CD4-positive, CD25-positive, alpha-beta regulatory T cell (primary cell): ENCODE measurements at regions not wholly inside any gene's neighbourhood (a gene's known extent, or its start where the extent isn't known, plus 50 kb on each side); places are given as distances from the start of the nearest gene placed in this dataset.

Source experiments
- ATAC-seq, 2 donors: fragments of 150-1000 bp; cut with Tn5 transposase; one replicate each; pipeline ENCODE4 v1.10.0; 2021; ENCODE audit warnings: low read depth in 2 of 2, moderate number of reproducible peaks in 2 of 2, moderate library complexity in 1 of 2
- DNase-seq, 3 donors: peaks; one replicate each; pipeline versions ENCODE4 v3.0.0 to v3.0.0-alpha.2; 2012 to 2022; ENCODE audit warnings: mixed read lengths in 1 of 3
- H3K27ac ChIP-seq: one replicate; pipeline ENCODE4 v1.7.0; 2013; ENCODE audit warnings: mild to moderate bottlenecking, low read length; ENCODE audit not compliant: insufficient read depth, poor library complexity, severe bottlenecking
- H3K27me3 ChIP-seq: one replicate; pipeline ENCODE4 v1.7.0; 2013; ENCODE audit warnings: low read length; ENCODE audit not compliant: control insufficient read depth, insufficient read depth
- H3K36me3 ChIP-seq: one replicate; pipeline ENCODE4 v1.7.0; 2013; ENCODE audit warnings: mild to moderate bottlenecking, low read length, moderate library complexity; ENCODE audit not compliant: control insufficient read depth, insufficient read depth
- H3K4me1 ChIP-seq: 2 replicates; pipeline ENCODE4 v1.7.0; 2013; ENCODE audit warnings: mild to moderate bottlenecking, low read length; ENCODE audit not compliant: insufficient read depth, control insufficient read depth, poor library complexity, severe bottlenecking
- H3K4me3 ChIP-seq: one replicate; pipeline ENCODE4 v1.7.0; 2013; ENCODE audit warnings: low read depth, mild to moderate bottlenecking, low read length, moderate library complexity
- H3K9me3 ChIP-seq, 2 experiments: 1 replicate in 1 of 2; 2 replicates in 1 of 2; pipeline ENCODE4 v1.7.0; 2013; ENCODE audit warnings: low read length in 2 of 2, mild to moderate bottlenecking in 1 of 2, moderate library complexity in 1 of 2; ENCODE audit not compliant: control insufficient read depth in 2 of 2
- H3K27ac Mint-ChIP-seq, 3 donors: one replicate each; pipeline ENCODE4 v1.8.0; 2020 to 2022; ENCODE audit warnings: mild to moderate bottlenecking in 3 of 3, mixed read lengths in 3 of 3, moderate library complexity in 2 of 3
- H3K27me3 Mint-ChIP-seq: one replicate; pipeline ENCODE4 v1.8.0; 2022; ENCODE audit warnings: mild to moderate bottlenecking, mixed read lengths
- H3K36me3 Mint-ChIP-seq: one replicate; pipeline ENCODE4 v1.8.0; 2020; ENCODE audit warnings: mixed read lengths
- H3K4me1 Mint-ChIP-seq, 4 donors: one replicate each; pipeline ENCODE4 v1.8.0; 2020 to 2022; ENCODE audit warnings: mixed read lengths in 4 of 4, mild to moderate bottlenecking in 1 of 4
- H3K4me3 Mint-ChIP-seq, 4 donors: one replicate each; pipeline ENCODE4 v1.8.0; 2020 to 2022; ENCODE audit warnings: mild to moderate bottlenecking in 4 of 4, mixed read lengths in 4 of 4, moderate library complexity in 3 of 4
- H3K9me3 Mint-ChIP-seq, 7 donors: one replicate each; pipeline ENCODE4 v1.8.0; 2020 to 2022; ENCODE audit warnings: mixed read lengths in 7 of 7, mild to moderate bottlenecking in 3 of 7, moderate library complexity in 2 of 7

- no peaks in the 10 kb centered on the region for H3K27me3 ChIP-seq
- no peaks in the 10 kb centered on the region for H3K36me3 ChIP-seq
- H3K9me3 ChIP-seq = no peaks in the 10 kb centered on the region
- Mint-ChIP-seq H3K27me3 (peaks cover 9% of the 10 kb centered on the region), H3K4me3 (no peak overlapping the region), H3K27ac (no peak overlapping the region), H3K4me1 (peaks cover 0 to 3% (median 0%) of the 10 kb centered on the region in 4 donors), H3K9me3 (no peaks in the 10 kb centered on the region), H3K36me3 (no peaks in the 10 kb centered on the region)
- no peak overlapping the region for H3K27ac ChIP-seq
- H3K4me3 ChIP-seq = no peak overlapping the region
- DNase-seq (no peak), ATAC-seq (no peak)
- H3K4me1 ChIP-seq = no peaks in the 10 kb centered on the region
Measured at GRCh38 chr10:93180482-93180931, 106.8 kb downstream of the CYP26A1 start.

- no peaks in the 10 kb centered on the region for H3K36me3 ChIP-seq
- Mint-ChIP-seq H3K27ac (no peak overlapping the region), H3K27me3 (peaks cover 15% of the 10 kb centered on the region), H3K4me1 (peaks cover 0 to 3% (median 0%) of the 10 kb centered on the region in 4 donors), H3K36me3 (no peaks in the 10 kb centered on the region), H3K9me3 (no peaks in the 10 kb centered on the region), H3K4me3 (no peak overlapping the region)
- H3K4me3 ChIP-seq = no peak overlapping the region
- H3K9me3 ChIP-seq = no peaks in the 10 kb centered on the region
- no peak for ATAC-seq
- H3K4me1 ChIP-seq = no peaks in the 10 kb centered on the region
- no peak overlapping the region for H3K27ac ChIP-seq
- no peak for DNase-seq
- no peaks in the 10 kb centered on the region for H3K27me3 ChIP-seq
Measured at GRCh38 chr10:93181271-93182048, 107.8 kb downstream of the CYP26A1 start.

GRCh38 chr10:93182049-93182327 lies 108.3 kb downstream of the CYP26A1 start:
- H3K4me1 Mint-ChIP-seq = peaks cover 0 to 3% (median 0%) of the 10 kb centered on the region in 4 donors
- no peaks in the 10 kb centered on the region for H3K36me3 Mint-ChIP-seq
- H3K4me3 ChIP-seq = no peak overlapping the region
- no peak overlapping the region for H3K4me3 Mint-ChIP-seq
- peaks cover 16% of the 10 kb centered on the region for H3K27me3 Mint-ChIP-seq
- H3K27ac ChIP-seq = no peak overlapping the region
- DNase-seq (no peak), ATAC-seq (no peak)
- no peaks in the 10 kb centered on the region for H3K4me1 ChIP-seq
- H3K27ac Mint-ChIP-seq = no peak overlapping the region
- H3K36me3 ChIP-seq = no peaks in the 10 kb centered on the region
- H3K27me3 ChIP-seq = peaks cover 1% of the 10 kb centered on the region
- no peaks in the 10 kb centered on the region for H3K9me3 ChIP-seq
- H3K9me3 Mint-ChIP-seq = no peaks in the 10 kb centered on the region

- Mint-ChIP-seq H3K36me3 (no peaks in the 10 kb centered on the region), H3K27me3 (peaks cover 24% of the 10 kb centered on the region), H3K27ac (no peak overlapping the region), H3K9me3 (no peaks in the 10 kb centered on the region), H3K4me3 (no peak overlapping the region), H3K4me1 (peaks cover 0 to under 1% (median 0%) of the 10 kb centered on the region in 4 donors)
- Histone ChIP-seq H3K27ac (no peak overlapping the region), H3K9me3 (no peaks in the 10 kb centered on the region), H3K4me1 (no peaks in the 10 kb centered on the region), H3K4me3 (no peak overlapping the region), H3K36me3 (no peaks in the 10 kb centered on the region), H3K27me3 (peaks cover 2% of the 10 kb centered on the region)
- no peak for DNase-seq
- ATAC-seq = no peak
Measured at GRCh38 chr10:93182790-93183189, 109.1 kb downstream of the CYP26A1 start.

GRCh38 chr10:93186653-93187052 lies 113.0 kb downstream of the CYP26A1 start:
- H3K27ac ChIP-seq = no peak overlapping the region
- peaks cover 41% of the 10 kb centered on the region for H3K27me3 Mint-ChIP-seq
- no peak overlapping the region for H3K4me3 Mint-ChIP-seq
- no peaks in the 10 kb centered on the region for H3K9me3 ChIP-seq
- DNase-seq (no peak), ATAC-seq (no peak)
- H3K27ac Mint-ChIP-seq = no peak overlapping the region
- no peaks in the 10 kb centered on the region for H3K36me3 ChIP-seq
- no peaks in the 10 kb centered on the region for H3K36me3 Mint-ChIP-seq
- no peaks in the 10 kb centered on the region for H3K4me1 ChIP-seq
- peaks cover 4% of the 10 kb centered on the region for H3K27me3 ChIP-seq
- H3K4me3 ChIP-seq = no peak overlapping the region
- peaks cover 0 to 1% (median 0%) of the 10 kb centered on the region in 7 donors for H3K9me3 Mint-ChIP-seq
- peaks cover 0 to 5% (median 0%) of the 10 kb centered on the region in 4 donors for H3K4me1 Mint-ChIP-seq

GRCh38 chr10:93189944-93190343 lies 116.3 kb downstream of the CYP26A1 start:
- Mint-ChIP-seq H3K27me3 (peaks cover 52% of the 10 kb centered on the region), H3K9me3 (peaks cover 0 to 1% (median 0%) of the 10 kb centered on the region in 7 donors), H3K36me3 (no peaks in the 10 kb centered on the region), H3K27ac (peak overlapping the region in 1 of 3 donors; percentile 66), H3K4me3 (no peak overlapping the region), H3K4me1 (peaks cover 0 to 5% (median 0%) of the 10 kb centered on the region in 4 donors)
- Histone ChIP-seq H3K36me3 (no peaks in the 10 kb centered on the region), H3K27me3 (peaks cover 7% of the 10 kb centered on the region), H3K4me3 (no peak overlapping the region), H3K27ac (no peak overlapping the region), H3K9me3 (no peaks in the 10 kb centered on the region), H3K4me1 (no peaks in the 10 kb centered on the region)
- DNase-seq (no peak), ATAC-seq (no peak)

- no peak overlapping the region for H3K27ac ChIP-seq
- H3K4me3 Mint-ChIP-seq = no peak overlapping the region
Measured at GRCh38 chr10:93190372-93190771, 116.7 kb downstream of the CYP26A1 start.

GRCh38 chr10:93193906-93194305 lies 120.2 kb downstream of the CYP26A1 start:
- no peak overlapping the region for H3K27ac ChIP-seq
- no peak overlapping the region for H3K4me3 ChIP-seq
- DNase-seq = no peak
- Mint-ChIP-seq H3K27me3 (peaks cover 31% of the 10 kb centered on the region), H3K4me3 (no peak overlapping the region), H3K9me3 (peaks cover 0 to 1% (median 0%) of the 10 kb centered on the region in 7 donors), H3K27ac (no peak overlapping the region), H3K36me3 (no peaks in the 10 kb centered on the region), H3K4me1 (peaks cover 0 to 15% (median 0%) of the 10 kb centered on the region in 4 donors)
- no peak for ATAC-seq
- H3K36me3 ChIP-seq = no peaks in the 10 kb centered on the region
- H3K4me1 ChIP-seq = no peaks in the 10 kb centered on the region
- H3K27me3 ChIP-seq = peaks cover 9% of the 10 kb centered on the region
- no peaks in the 10 kb centered on the region for H3K9me3 ChIP-seq

More at GRCh38 chr10:93190372-93190771, 116.7 kb downstream of the CYP26A1 start:
- DNase-seq = no peak
- peaks cover 7% of the 10 kb centered on the region for H3K27me3 ChIP-seq
- no peaks in the 10 kb centered on the region for H3K36me3 Mint-ChIP-seq
- H3K4me1 ChIP-seq = no peaks in the 10 kb centered on the region
- no peaks in the 10 kb centered on the region for H3K36me3 ChIP-seq
- no peaks in the 10 kb centered on the region for H3K9me3 ChIP-seq
- H3K4me3 ChIP-seq = no peak overlapping the region
- H3K27me3 Mint-ChIP-seq = peaks cover 49% of the 10 kb centered on the region
- H3K27ac Mint-ChIP-seq = no peak overlapping the region
- peaks cover 0 to 1% (median 0%) of the 10 kb centered on the region in 7 donors for H3K9me3 Mint-ChIP-seq
- ATAC-seq = no peak
- peaks cover 0 to 5% (median 0%) of the 10 kb centered on the region in 4 donors for H3K4me1 Mint-ChIP-seq
